K562 (cell line): ENCODE measurements at regions not wholly inside any gene's neighbourhood (a gene's known extent, or its start where the extent isn't known, plus 50 kb on each side); places are given as distances from the start of the nearest gene placed in this dataset.
"Not testable (repeated sequence)": the region's sequence is repeated elsewhere in the genome, so short reads cannot be mapped to it uniquely, and the experiment has no call there.

Experiments used
- ATAC-seq: fragments of 200-7000 bp; cut with Tn5 transposase; 3 replicates; pipeline ENCODE4 v1.9.1; 2020; ENCODE audit warnings: moderate library complexity
- BruUV-seq: library from RNA; stranded (reverse); fragments of 400-500 nt; replicated peaks from 2 replicates; lab custom pipeline; 2021; lab: Mats Ljungman, UMichigan
- CTCF ChIA-PET: fragments of 300-600 bp; formaldehyde crosslinking; extraction: SDS; loops from one replicate; lab custom pipeline; 2021; ENCODE audit warnings: low intra/inter-chr PET ratio; lab: Yijun Ruan, JAX
- POLR2A ChIA-PET: fragments of 300-600, 350-650 bp; sonication (Branson Sonifier 250); formaldehyde crosslinking; extraction: SDS; loops from one replicate; lab custom pipeline; 2021; ENCODE audit warnings: antibody characterized with exemption, inconsistent platforms; lab: Yijun Ruan, JAX
- DNase-seq, 4 experiments: peaks; one replicate each; pipeline versions ENCODE4 v3.0.0 to v3.0.0-alpha.2; 2011 to 2018; ENCODE audit warnings: low spot score in 3 of 4, mixed read lengths in 3 of 4; ENCODE audit errors: extremely low read depth in 1 of 4
- FAIRE-seq: peaks from 2 replicates; lab custom pipeline; 2011; peaks lifted over from hg19 to GRCh38; lab: Jason Lieb, UNC
- H2AFZ ChIP-seq: 2 replicates; pipeline ENCODE4 v1.6.0; 2011; ENCODE audit warnings: low read depth, low read length, control low read depth, inconsistent platforms
- H3K27ac ChIP-seq: fragments of 200-600 bp; 3 replicates; pipeline ENCODE4 v1.8.0; 2011; ENCODE audit warnings: low read depth, mild to moderate bottlenecking, control low read depth, inconsistent platforms, low read length, moderate library complexity, mixed read lengths; ENCODE audit errors: extremely low read depth
- H3K27me3 ChIP-seq, 2 experiments: fragments of 300-600 bp in 1 of 2; 2 replicates in 1 of 2; 3 replicates in 1 of 2; pipeline versions ENCODE4 v1.6.0 to v1.8.0; 2011; ENCODE audit warnings: inconsistent platforms in 2 of 2, low read length in 2 of 2, mild to moderate bottlenecking in 1 of 2, mixed read lengths in 1 of 2, moderate library complexity in 1 of 2; ENCODE audit not compliant: control insufficient read depth in 2 of 2, insufficient read depth in 2 of 2
- H3K36me3 ChIP-seq: fragments of 300-600 bp; 3 replicates; pipeline ENCODE4 v1.8.0; 2011; ENCODE audit warnings: mild to moderate bottlenecking, low read length, inconsistent platforms; ENCODE audit not compliant: control insufficient read depth, insufficient read depth
- H3K4me1 ChIP-seq, 2 experiments: fragments of 200-600 bp in 1 of 2; replicated peaks in 1 of 2; 2 replicates in 1 of 2; 3 replicates in 1 of 2; pipeline versions ENCODE4 v1.5.1 to v1.8.0; 2011; ENCODE audit warnings: inconsistent platforms in 2 of 2, low read length in 2 of 2, mild to moderate bottlenecking in 1 of 2, mixed read lengths in 1 of 2, moderate library complexity in 1 of 2; ENCODE audit not compliant: control insufficient read depth in 2 of 2, insufficient read depth in 2 of 2
- H3K4me2 ChIP-seq: 2 replicates; pipeline ENCODE4 v1.6.1; 2011; ENCODE audit warnings: low read length, control low read depth, inconsistent platforms, mixed read lengths; ENCODE audit not compliant: insufficient read depth
- H3K4me3 ChIP-seq: fragments of 200-600 bp; sonication (generic), shearing (Covaris generic); 2 replicates; pipeline ENCODE4 v1.5.1; 2016; ENCODE audit warnings: control low read depth, inconsistent platforms
- H3K79me2 ChIP-seq: fragments of 200-600 bp; 3 replicates; pipeline ENCODE4 v1.8.0; 2011; ENCODE audit warnings: low read length, inconsistent platforms; ENCODE audit not compliant: control insufficient read depth, insufficient read depth
- H3K9ac ChIP-seq, 2 experiments: 2 replicates each; pipeline versions ENCODE4 v1.6.0 to v1.6.1; 2011; ENCODE audit warnings: low read depth in 2 of 2, low read length in 2 of 2, control low read depth in 1 of 2, inconsistent platforms in 1 of 2, mild to moderate bottlenecking in 1 of 2, mixed read lengths in 1 of 2; ENCODE audit not compliant: insufficient read depth in 1 of 2
- H3K9me1 ChIP-seq: one replicate; pipeline ENCODE4 v1.6.0; 2011; ENCODE audit warnings: inconsistent platforms, mild to moderate bottlenecking, low read length, moderate library complexity; ENCODE audit not compliant: control insufficient read depth, insufficient read depth
- H3K9me3 ChIP-seq: replicated peaks from 2 replicates; pipeline ENCODE4 v1.5.1; 2011; ENCODE audit warnings: low read depth, low read length, inconsistent platforms; ENCODE audit not compliant: control insufficient read depth, insufficient read depth
- H4K20me1 ChIP-seq: replicated peaks from 2 replicates; pipeline ENCODE4 v1.6.1; 2011; ENCODE audit warnings: low read length, inconsistent platforms, mixed read lengths; ENCODE audit not compliant: control insufficient read depth, insufficient read depth
- POLR2G ChIP-seq: fragments of 200-400 bp; formaldehyde crosslinking; IDR thresholded peaks from 2 replicates; pipeline ENCODE4 v1.6.1; 2017; ENCODE audit warnings: low read depth, mild to moderate bottlenecking, antibody characterized with exemption, low read length, moderate library complexity
- RBFOX2 ChIP-seq: fragments of 200-400 bp; formaldehyde crosslinking; IDR thresholded peaks from 2 replicates; pipeline ENCODE4 v1.6.1; 2017; ENCODE audit warnings: low read depth, mild to moderate bottlenecking, low read length, moderate library complexity
- WGBS: fragments of 100-300 bp; shearing (Covaris generic); methylation state at CpG from one replicate; pipeline ENCODE4 v1.1.6; 2016; ENCODE audit warnings: low coverage, mixed read lengths; ENCODE audit not compliant: insufficient coverage; ENCODE audit errors: missing lambda C conversion rate; 5-methylcytosine and 5-hydroxymethylcytosine counted together
- in situ Hi-C: fragments of 300-500 bp; cut with MboI; formaldehyde crosslinking; loops from 4 replicates; pipeline ENCODE4 v1.15.0; 2018; ENCODE audit warnings: inconsistent platforms, mixed read lengths
- intact Hi-C: fragments of 100-400 bp; cut with micrococcal nuclease; formaldehyde crosslinking; loops from 2 replicates; pipeline ENCODE4 v1.14.2; 2022

- intact Hi-C loops, H3K27me3 ChIP-seq, FAIRE-seq, H3K4me1 ChIP-seq, H4K20me1 ChIP-seq, H3K4me2 ChIP-seq, H3K9me1 ChIP-seq, H3K9me3 ChIP-seq, H3K9ac ChIP-seq, BruUV-seq, H3K79me2 ChIP-seq, POLR2A ChIA-PET, H3K27ac ChIP-seq, H3K4me3 ChIP-seq, ATAC-seq, CTCF ChIA-PET, H2AFZ ChIP-seq, DNase-seq: not testable (repeated sequence)
- WGBS: 92% methylated on average over 14 of the region's 16 CpGs
- peaks cover 20% of the 10 kb centered on the region; the same call in 2 of the 3 replicates for H3K36me3 ChIP-seq
- in situ Hi-C loops: loop anchor here (5.0 kb wide), 1 partner anchor 1638 kb away; no protein-coding TSS in a partner anchor
Observed at GRCh38 chr3:195983880-195984279, 75.5 kb upstream of the TNK2 start.

GRCh38 chr3:195982754-195983153 is 74.4 kb upstream of the TNK2 start:
- H4K20me1 ChIP-seq, intact Hi-C loops, H2AFZ ChIP-seq, DNase-seq, H3K9me1 ChIP-seq, H3K4me2 ChIP-seq, POLR2A ChIA-PET, H3K4me3 ChIP-seq, H3K79me2 ChIP-seq, BruUV-seq, H3K27ac ChIP-seq, H3K27me3 ChIP-seq, H3K9me3 ChIP-seq, H3K9ac ChIP-seq, FAIRE-seq, ATAC-seq: not testable (repeated sequence)
- in situ Hi-C loops: loop anchor here (5.0 kb wide), 1 partner anchor 1640 kb away; no protein-coding TSS in a partner anchor
- WGBS: 98% methylated on average over 16 of the region's 17 CpGs
- peaks cover 26% of the 10 kb centered on the region; the same call in 2 of the 3 replicates for H3K36me3 ChIP-seq
- TF ChIP-seq POLR2G: 0 out of 2 replicates have a peak, but pooled peaks have one; percentile 28
- peak; percentile 33; the same call in 1 of the 2 replicates for TF ChIP-seq RBFOX2
- TF ChIP-seq, all 486 proteins: peak for 2; not testable (repeated sequence) for 484
- CTCF ChIA-PET, H3K4me1 ChIP-seq: not testable (repeated sequence)

GRCh38 chr3:195981778-195982177 is 73.4 kb upstream of the TNK2 start:
- H3K9me1 ChIP-seq, H3K4me1 ChIP-seq, H3K4me2 ChIP-seq, BruUV-seq, H4K20me1 ChIP-seq, H3K9ac ChIP-seq, H3K4me3 ChIP-seq, H3K27me3 ChIP-seq, H3K79me2 ChIP-seq, POLR2A ChIA-PET, H3K9me3 ChIP-seq, intact Hi-C loops, H3K27ac ChIP-seq, CTCF ChIA-PET, H2AFZ ChIP-seq, DNase-seq, FAIRE-seq, ATAC-seq: not testable (repeated sequence)
- in situ Hi-C loops: loop anchor here (5.0 kb wide), 1 partner anchor 1641 kb away; no protein-coding TSS in a partner anchor
- H3K36me3 ChIP-seq: peaks cover 27% of the 10 kb centered on the region; the same call in 2 of the 3 replicates
- WGBS: 75% methylated on average over 7 of the region's 7 CpGs
